ENCODE measurements at regions not wholly inside any gene's neighbourhood (a gene's known extent, or its start where the extent isn't known, plus 50 kb on each side); places are given as distances from the start of the nearest gene placed in this dataset.
A peak's percentile ranks its signal among the peaks of the same experiment; 100 is the strongest.

DNA sequence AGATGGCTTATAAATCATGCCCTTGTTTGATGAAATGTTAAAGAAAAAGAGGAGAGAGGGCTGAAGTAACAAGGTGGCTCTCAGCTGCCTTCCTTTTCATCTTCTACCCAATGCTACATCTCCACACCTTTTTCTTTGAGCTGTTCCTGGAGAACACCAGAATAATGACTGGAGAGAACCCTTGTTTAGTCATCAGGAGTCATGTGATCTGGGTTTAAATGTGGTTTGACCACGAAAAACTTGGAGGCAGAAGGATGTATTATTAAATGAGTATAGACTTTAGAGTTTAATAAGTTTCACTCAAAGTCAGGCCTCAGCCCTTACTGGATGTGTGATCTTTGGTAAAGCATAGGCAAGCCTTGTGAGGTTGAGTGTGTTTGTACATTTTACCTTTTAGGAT lies 230.3 kb upstream of the TBL1XR1 start:
- DNase-seq (ENCODE audit: low read depth): peak; percentile 63

DNA sequence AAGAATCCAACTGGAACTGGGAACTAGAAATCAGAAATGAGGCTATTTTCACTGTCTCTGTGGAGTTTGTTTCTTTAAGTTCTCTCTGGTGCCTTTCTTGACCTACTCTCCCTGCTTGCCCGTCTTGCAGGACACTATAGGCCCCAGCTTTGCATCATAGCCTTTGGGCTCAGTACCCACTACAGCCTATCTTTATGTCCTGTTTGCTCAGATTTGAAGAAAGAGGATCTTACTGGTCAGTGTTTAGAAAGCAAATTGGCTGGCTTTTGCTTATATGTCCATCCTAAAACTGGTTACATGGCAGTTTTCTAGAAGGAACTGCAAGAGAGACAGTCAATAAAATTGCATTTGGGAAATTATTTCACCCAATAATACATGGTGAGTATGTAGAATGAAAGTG lies 231.8 kb upstream of the TBL1XR1 start:
- no peak for DNase-seq (ENCODE audit: low read depth)

DNA sequence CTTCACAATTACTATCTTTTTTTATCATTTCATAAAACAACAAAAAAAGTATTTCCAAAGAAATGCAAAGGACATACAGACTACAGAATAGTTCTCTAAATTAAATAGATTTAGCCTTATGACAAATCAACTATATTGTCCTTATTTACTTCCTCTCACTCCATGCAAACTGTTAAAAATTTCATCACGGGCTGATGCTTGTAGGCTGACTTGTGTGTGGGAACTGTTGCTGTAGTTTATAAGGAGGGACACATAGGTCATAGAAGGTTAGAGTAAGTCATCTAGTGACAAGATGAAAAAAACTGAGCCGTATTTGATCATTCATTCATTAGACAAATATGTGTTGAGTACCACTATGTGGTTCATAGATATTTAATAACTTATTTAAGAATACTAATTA lies 232.5 kb upstream of the TBL1XR1 start:
- no peak for DNase-seq (ENCODE audit: low read depth)

DNA sequence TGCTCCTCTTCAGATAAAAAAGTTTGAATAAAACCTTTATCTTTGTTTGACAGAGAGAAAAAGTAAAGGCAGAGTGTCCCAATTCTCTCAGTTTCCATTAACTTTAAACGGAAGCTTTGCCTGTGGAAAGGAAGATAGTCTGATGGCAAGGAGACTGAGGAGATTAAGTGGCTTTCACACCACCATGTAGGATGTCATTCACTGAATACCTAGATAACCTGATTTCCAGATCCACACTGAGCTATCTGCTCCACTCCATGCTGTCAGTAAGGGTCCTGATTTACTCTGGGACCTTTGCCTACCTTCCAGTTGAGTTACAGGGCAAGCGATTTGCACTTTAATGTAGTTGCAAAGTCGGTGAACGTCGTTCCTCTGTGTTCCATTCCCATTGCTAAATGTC lies 233.4 kb upstream of the TBL1XR1 start:
- no peak for DNase-seq (ENCODE audit: low read depth)

DNA sequence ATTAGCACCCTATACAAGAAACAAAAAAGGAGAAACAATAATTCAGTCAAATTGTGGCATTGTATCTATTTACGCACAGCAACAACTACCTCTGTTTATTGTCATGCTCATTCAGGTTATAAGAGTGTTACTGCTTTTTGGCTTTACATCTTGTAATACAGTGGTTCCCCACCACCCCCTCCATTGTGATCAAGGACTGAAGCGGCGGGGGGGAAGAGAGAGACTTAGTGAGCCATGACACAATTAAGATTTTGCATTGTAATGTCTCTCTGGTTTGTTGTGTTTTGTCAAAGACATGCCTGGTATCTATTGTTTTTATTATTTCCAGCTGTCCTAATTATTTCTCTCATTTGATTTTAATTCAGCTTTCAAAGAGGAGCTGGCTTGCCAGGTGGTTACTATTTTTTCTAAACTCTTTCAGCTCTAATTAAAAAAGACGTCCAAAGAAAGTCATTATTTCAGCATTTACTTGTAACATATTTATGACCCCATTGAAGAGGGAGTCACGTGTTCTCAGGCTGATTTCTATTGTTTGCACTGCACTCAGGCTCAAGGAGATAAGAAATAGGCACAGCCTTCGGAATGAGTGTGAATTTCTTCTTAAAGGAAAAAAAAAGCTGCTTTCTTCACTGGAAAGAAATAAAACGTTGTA lies 234.4 kb upstream of the TBL1XR1 start:
- DNase-seq (ENCODE audit: low read depth): no peak

DNA sequence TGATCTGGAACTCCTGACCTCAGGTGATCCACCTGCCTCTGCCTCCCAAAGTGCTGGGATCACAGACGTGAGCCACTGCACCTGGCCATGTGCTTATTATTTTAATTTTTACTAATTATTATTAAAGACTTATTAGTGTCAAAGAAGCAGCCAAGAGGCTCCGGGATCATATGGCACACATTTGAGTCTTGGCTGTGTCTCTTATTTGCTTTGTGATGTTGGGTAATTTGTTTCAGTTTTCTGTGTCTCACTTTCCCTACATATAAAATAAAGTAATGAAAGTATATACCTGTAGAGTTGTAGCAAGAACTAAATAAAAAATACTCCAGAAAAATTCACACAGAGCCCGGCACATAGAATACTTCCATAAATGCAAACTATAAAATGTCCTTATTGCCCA lies 238.0 kb upstream of the TBL1XR1 start:
- DNase-seq (ENCODE audit: low read depth): no peak

DNA sequence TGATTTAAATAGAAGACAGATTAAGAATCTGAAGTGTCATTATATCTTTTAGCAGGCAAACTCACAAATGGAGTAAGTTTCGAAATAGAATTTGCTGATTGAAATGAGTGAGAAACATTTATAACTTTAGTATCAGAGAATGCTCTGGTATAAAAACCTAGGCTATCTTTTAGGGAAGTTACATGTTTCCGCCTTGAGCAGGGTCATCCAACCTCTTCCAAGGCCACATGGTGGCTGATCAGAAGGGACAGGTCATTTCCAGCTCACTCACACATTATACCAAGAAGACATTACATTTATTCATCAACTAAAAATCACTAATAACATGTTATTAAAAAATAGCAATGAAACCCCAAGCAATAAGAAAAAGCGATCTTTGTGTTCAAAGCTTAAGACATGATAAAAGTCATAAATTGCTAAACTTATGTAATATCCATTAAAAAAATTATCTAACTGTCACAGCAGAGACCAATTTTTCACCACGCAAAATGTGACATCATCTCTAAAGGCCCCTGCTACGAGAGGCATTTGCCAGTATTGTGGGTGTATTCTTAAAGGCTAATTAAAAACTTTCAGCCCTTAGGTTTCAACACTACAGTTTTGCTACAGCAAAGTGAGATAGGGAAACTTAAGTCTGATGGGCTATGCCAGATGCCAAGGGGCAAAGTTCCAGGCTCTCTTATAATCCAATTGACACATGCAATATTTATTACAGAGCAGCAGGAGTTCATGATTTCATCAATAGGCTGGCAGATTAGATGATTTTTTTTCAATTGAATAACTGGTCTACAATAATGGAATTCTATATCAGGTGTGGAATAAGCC lies 240.4 kb upstream of the TBL1XR1 start:
- DNase-seq (ENCODE audit: low read depth): no peak

DNA sequence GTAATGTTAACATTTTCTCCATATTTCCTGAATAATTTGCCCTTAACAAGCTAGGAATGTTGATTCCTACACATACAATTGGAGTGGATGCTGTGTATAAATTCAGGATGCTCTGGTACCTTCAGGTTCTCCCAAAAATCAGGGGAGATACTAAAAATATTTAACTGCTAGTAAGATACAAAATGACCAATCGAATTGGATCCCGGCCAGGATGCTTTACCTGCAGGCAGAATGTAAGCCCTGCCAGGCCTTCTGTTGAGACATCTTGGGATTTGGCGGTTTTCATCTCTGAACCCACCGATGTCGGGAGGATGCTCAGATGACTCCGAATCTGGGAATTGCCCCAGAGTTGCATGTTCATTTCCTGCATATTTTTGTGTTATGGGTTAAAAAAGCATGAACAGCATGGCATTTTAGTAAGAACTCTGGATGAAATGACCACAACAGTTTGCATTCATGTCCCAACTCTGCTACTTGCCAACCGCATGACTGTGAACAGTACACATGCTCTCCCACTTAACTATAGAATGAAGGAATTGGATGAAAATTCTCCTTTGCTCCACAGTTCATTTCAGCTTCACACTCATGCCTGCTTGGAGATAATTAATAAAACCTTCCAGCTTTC lies 241.4 kb upstream of the TBL1XR1 start:
- no peak for DNase-seq (ENCODE audit: low read depth)

DNA sequence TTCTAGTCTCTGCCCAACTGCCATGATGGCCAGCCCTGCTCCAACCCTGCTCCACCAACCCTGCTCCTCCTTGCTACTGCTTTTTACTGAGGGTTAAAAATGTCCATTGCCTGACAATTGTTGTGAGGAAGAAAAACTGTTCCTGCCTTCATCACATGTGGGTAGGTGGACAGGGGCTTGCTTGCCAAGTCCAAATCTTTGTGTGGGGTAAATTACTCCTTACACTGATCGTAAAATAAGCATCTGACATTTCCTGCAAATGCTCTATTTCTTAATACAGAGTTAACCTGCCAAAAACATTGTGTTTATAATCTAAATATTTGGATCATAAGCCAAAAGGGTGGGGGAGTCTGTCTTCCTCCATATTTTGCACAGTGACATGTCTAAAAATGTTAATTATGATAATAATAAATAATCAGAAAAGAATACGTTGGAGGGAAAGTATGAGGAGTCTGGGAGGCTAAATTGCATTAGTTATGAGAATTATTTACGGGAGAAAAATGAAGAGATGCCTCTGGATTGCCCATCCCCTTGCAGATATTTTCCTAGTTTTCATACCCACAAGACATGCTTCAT lies 242.5 kb upstream of the TBL1XR1 start:
- DNase-seq (ENCODE audit: low read depth): no peak

DNA sequence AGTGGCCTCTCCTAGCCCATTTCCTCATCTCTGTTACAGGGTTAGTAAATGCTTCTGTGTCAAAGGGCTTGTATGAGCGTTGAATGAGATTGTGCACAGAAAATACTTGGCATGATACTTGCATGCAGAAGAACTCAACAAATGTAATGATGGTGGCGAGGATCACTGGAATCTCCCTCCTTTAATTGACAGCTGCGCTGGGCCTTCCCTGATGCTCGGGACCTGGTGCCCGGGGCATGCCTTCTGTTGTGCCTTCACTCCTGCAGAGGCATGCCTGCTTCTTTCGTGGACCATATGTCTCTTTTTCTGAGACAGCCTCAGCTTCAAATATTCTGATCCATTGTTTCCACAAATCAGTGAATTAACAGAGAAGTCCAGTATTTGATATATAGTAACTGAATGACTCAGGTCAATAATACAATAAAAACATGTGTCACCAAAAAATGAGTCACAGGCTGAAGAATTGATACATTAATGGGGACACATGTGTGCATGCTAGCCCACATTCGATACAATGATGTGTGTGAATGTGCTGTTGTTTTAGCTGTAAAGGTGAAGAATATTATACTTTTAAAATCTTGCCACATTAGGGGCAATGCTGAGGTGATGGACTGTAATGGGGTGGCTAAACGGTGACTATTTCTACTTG lies 243.3 kb upstream of the TBL1XR1 start:
- DNase-seq (ENCODE audit: low read depth): peak; percentile 34

DNA sequence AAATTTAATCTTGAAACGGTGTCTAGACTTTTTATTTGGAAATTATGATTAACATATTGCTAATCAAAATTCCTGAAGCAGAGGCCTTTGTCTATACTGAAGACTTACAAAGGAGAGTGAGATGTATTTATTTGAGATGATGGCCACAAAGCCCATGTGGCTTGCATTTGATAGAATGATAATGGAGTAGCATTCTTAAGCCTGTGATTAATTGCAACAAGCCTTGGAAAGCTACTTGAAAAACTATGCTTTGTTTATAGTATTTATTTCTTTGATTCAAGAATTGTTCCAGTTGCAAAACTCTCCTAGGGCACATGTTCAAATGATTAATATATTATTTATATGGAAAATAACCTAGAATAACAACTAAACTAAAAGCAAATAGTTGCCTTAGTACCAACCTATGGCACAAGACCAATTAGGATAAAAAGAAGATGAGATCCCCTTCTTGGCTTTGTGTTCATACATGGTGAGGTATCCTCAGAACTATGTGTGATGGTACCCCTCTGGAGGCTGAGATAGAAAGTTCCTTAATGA lies 244.1 kb upstream of the TBL1XR1 start:
- DNase-seq (ENCODE audit: low read depth): no peak

DNA sequence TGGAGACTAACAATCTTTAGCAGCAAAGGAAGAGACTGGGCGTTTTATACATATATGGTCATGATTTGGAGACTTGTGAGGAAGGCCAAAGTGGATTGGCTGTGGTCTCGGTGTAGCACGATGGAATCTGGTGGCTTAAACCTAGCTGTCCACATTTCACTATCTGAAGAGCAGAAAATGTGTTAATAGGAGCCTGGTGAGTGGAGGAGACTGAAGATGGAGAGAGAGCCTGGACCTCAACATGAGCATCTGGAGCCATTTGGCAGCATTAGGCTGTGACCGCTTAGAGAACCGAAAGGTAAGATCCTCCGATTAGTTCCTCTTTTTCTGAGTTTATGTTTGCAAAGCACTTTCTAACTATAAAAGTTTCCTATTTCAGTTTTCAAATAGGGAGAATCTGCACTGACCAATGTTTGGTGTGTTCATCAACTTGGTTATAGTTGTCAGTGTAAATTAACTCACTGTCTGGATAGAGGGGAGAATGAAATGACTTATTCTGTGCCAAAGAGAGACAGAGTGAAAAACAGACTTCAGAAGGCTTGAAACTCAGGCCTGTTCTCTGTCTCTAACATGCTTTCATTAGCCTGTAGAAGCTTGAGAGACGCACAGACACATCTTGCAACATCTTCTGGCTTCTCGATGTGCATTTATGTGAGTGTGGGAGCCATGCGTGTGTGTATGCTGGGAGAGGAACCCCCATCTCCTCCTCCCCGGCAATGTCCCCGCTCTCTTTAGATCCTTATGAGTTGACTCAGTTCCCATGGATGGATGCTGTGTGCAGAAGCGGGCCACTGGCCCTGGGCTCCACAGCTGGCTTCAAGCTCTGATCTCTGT lies 244.7 kb upstream of the TBL1XR1 start:
- no peak for DNase-seq (ENCODE audit: low read depth)

DNA sequence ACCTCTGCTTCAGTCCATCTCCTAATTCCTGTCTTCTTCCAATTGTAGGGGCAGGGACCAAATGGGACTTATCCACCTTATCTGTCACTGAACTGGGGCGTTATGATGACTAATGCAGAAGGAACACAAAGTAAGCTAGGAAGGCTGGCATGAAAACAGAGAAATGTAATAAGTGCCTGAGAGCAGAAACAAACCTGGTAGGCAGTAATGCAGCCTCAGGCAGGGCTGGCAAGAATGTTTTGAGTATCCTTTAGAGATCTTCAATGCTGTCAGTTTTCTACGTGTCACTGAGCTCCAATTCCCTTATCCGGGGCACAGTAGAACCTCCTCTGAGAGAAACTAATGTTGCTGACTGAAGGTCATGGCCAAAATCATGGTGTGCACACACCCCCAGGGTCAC lies 246.2 kb upstream of the TBL1XR1 start:
- DNase-seq (ENCODE audit: low read depth): peak; percentile 71

DNA sequence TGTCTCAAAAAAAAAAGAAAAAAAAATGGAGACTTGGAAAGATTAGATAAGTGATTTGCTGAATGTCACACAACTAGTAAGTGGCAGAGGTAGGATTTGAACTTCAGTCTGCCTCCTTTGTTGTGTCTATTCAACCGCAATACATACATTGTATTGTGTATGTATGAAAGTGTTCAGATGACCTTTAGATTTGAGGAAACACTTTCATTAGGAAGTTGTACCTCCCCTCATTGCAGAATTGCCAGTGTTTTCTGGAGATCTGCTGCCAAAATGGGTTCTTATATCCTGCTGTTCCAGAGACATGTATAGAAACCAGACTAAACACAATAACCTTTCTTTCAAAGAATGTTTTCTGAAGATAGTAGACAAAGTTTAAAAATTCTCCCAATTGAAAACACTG lies 247.4 kb upstream of the TBL1XR1 start:
- no peak for DNase-seq (ENCODE audit: low read depth)

DNA sequence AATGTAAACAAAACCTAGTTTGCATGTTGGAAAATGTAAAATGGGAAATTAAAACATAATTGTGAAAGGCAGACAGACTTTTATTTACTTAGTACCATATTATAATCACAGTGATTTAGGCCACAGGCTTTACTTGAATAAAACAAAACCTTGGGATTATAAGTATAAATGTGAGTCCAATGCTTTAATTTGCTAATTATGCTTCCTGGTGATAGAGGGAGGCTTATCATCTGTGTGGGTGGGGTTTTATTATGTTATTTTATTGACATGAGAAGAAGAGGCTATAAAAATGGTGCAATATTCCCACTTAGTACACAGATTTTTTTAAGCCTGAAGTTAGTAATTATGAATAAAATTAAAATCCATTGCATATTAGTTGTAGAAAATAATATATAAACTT lies 248.3 kb upstream of the TBL1XR1 start:
- DNase-seq (ENCODE audit: low read depth): no peak

DNA sequence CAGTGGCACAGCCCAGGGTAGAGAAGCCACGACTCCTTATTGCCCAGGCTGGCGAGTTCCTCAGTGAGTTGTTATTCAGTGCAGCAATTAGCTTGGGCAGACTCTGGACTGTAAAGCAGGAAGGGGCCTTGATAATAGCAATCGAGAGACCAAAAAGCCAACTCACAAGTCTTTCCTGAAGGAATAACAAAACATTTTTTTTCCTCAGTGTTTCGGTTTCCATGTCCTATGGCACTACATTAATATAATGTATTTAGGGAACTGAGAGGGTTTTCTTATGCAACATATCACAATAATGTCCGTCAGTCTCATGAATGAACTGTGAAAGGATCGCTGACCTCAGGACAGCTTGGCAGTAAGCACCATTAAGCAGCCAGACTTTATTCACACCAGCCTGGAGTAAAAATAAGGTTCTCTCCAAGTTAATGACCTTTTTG lies 248.9 kb upstream of the TBL1XR1 start:
- DNase-seq (ENCODE audit: low read depth): no peak

DNA sequence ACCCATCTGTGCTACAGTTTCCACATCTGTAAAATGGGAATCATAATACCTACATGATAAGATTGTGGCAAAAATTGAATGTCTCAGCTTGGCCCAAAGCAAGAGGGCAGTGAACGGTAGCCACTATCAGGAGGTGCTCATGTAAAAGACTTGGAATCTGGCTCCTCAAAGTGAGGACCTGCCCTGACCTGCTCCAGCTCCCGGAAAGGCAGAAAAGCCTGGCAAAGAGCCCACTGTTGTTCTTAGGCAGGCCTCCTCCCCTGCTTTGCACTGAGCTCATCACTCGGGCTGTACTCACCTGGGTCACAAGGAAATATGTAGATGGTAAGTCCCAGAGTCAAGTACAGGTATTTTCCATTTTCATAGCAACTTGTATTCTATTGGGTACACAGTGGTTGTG lies 250.7 kb upstream of the TBL1XR1 start:
- no peak for DNase-seq (ENCODE audit: low read depth)

DNA sequence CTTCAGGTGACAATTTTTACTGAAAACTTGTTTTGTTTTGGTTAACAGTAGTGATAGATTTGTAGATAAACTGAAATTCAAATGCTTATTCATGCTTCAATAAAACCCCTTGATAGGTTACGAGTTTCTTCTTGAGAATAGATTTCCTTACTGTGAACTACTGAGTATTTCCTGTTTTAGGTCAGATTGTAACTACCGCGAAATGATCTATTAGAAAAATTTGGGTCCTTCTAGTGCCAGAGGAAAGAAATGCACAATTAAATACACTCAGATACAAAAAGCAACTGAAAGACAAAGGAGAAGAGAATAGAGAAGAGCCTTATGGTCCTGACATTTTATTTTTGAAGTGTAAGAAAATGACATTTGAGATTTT lies 251.7 kb upstream of the TBL1XR1 start:
- no peak for DNase-seq (ENCODE audit: low read depth)

DNA sequence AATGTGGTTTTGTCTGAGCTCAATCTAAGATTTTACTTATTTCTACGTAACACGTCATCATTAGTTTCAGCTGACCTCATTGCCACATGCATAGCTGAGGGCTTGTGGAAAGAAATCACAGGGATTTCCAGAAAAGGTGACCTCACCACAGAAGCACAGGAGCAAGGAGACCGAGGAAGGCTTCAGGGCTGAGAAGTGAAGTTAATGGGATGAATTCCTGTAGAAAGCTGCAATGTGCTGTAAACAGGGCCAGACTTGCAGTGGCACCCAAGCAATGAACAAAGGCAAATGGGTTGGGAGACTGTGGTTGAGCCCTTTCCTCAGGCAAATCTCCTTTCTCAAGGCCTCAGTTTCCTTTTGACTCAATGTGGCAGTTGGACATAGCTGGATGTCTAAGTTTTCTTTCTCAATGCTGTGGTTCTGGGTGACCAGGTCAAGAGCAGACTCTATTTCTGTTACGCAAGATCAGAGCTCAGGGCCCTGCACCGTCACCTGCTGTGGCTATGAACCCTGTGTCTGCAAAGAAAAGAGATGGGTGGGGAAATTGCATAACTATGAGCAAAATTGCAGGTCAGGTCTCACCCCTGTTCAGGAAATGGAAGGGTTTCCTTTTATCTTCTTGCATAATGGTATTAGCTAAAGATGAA lies 252.2 kb upstream of the TBL1XR1 start:
- DNase-seq (ENCODE audit: low read depth): peak; percentile 74

DNA sequence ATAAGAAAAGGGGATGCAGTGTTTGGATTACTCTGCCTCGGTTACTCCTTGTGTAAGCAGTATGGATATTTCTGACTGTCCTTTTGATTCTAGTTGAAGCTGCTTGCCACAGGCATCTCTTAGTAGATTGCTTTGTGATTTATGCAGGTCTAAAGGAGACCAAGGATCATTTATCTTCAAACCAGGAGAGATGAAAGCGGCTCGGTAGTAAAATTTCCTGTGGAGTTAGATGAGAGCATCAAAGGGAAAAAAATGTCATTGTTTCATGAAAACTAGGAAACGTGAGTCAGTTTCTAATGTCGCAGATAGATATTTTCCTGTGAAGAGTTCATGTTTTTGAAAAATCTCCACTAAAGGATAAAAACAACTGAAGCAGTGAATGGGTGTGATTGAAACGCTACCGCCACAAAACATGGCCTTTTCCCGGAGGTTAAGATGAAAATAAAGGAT lies 254.0 kb upstream of the TBL1XR1 start:
- DNase-seq (ENCODE audit: low read depth): no peak

Measured in HT1080 (cell line).